Mucosa of descending colon (tissue), 3 donors: ENCODE measurements at regions not wholly inside any gene's neighbourhood (a gene's known extent, or its start where the extent isn't known, plus 50 kb on each side); places are given as distances from the start of the nearest gene placed in this dataset.
"Not testable (repeated sequence)": the region's sequence is repeated elsewhere in the genome, so short reads cannot be mapped to it uniquely, and the experiment has no call there.

Source experiments
- ATAC-seq: fragments of 200-7000 bp; cut with Tn5 transposase; one replicate; pipeline ENCODE4 v1.9.1; 2020; ENCODE audit warnings: mild to moderate bottlenecking, moderate library complexity
- DNase-seq, 3 donors: peaks; one replicate each; pipeline ENCODE4 v3.0.0-alpha.2; 2020
- H3K36me3 ChIP-seq: fragments of 200-600 bp; one replicate; pipeline ENCODE4 v1.8.0; 2021; ENCODE audit warnings: low read depth, mild to moderate bottlenecking
- H3K4me1 ChIP-seq: fragments of 200-600 bp; one replicate; pipeline ENCODE4 v1.8.0; 2021; ENCODE audit warnings: low read depth, mild to moderate bottlenecking
- H3K4me3 ChIP-seq: fragments of 200-600 bp; one replicate; pipeline ENCODE4 v1.8.0; 2021; ENCODE audit warnings: mild to moderate bottlenecking
- H3K9me3 ChIP-seq: fragments of 200-600 bp; one replicate; pipeline ENCODE4 v1.8.0; 2021; ENCODE audit warnings: mild to moderate bottlenecking
- CTCF ChIP-seq: fragments of 200-600 bp; IDR thresholded peaks from one replicate; pipeline ENCODE4 v1.8.0; 2022; ENCODE audit warnings: antibody characterized with exemption, mild to moderate bottlenecking
- intact Hi-C, 2 donors: fragments of 100-400 bp; cut with DNase I in 1 of 2; cut with micrococcal nuclease in 1 of 2; formaldehyde crosslinking; loops; one replicate each; pipeline versions ENCODE4 v1.11.0 to v1.11.1; 2022; cut with DNase I, micrococcal nuclease
- donor health status: DM: no; HTN: no; CAD: no; lungs with moderate emphysema.
- donor health status: DM: no; HTN: no; CAD: no.
- donor health status: DM: no; HTN: yes; CAD: no.

GRCh38 chr5:101244621-101245020 lies 341.5 kb upstream of the ST8SIA4 start:
- no peak for TF ChIP-seq CTCF
- Histone ChIP-seq H3K4me1 (no peaks in the 10 kb centered on the region), H3K9me3 (peaks cover 2% of the 10 kb centered on the region), H3K4me3 (no peak overlapping the region), H3K36me3 (no peaks in the 10 kb centered on the region)
- no peak for DNase-seq
- ATAC-seq, result no peak
- intact Hi-C loops, result no loop called here

GRCh38 chr5:101212942-101213514 lies 309.9 kb upstream of the ST8SIA4 start:
- no peak for ATAC-seq
- no peaks in the 10 kb centered on the region for H3K4me1 ChIP-seq
- no peak for TF ChIP-seq CTCF
- H3K36me3 ChIP-seq, result no peaks in the 10 kb centered on the region
- no peak for DNase-seq
- no peaks in the 10 kb centered on the region for H3K9me3 ChIP-seq
- intact Hi-C loops, result no loop called here
- H3K4me3 ChIP-seq, result no peak overlapping the region

- no peaks in the 10 kb centered on the region for H3K9me3 ChIP-seq
- H3K4me3 ChIP-seq, result no peak overlapping the region
- no peaks in the 10 kb centered on the region for H3K36me3 ChIP-seq
- TF ChIP-seq CTCF, result no peak
- no peaks in the 10 kb centered on the region for H3K4me1 ChIP-seq
- intact Hi-C loops, result no loop called here
- DNase-seq (no peak), ATAC-seq (no peak)
Observed at GRCh38 chr5:101206534-101206933, 303.5 kb upstream of the ST8SIA4 start.

GRCh38 chr5:101205065-101205464 lies 302.0 kb upstream of the ST8SIA4 start:
- ATAC-seq, H3K4me1 ChIP-seq, H3K36me3 ChIP-seq, H3K9me3 ChIP-seq, intact Hi-C loops, DNase-seq, H3K4me3 ChIP-seq: not testable (repeated sequence)

- H3K36me3 ChIP-seq, H3K4me1 ChIP-seq, H3K4me3 ChIP-seq, ATAC-seq, DNase-seq, intact Hi-C loops: not testable (repeated sequence)
- H3K9me3 ChIP-seq, result peaks cover 10% of the 10 kb centered on the region
Observed at GRCh38 chr5:101180365-101180764, 277.3 kb upstream of the ST8SIA4 start.

GRCh38 chr5:101176605-101177004 lies 273.5 kb upstream of the ST8SIA4 start:
- TF ChIP-seq CTCF, result no peak
- no peak for ATAC-seq
- intact Hi-C loops, result no loop called here

GRCh38 chr5:101174981-101175380 lies 271.9 kb upstream of the ST8SIA4 start:
- H3K9me3 ChIP-seq, result peaks cover 10% of the 10 kb centered on the region
- TF ChIP-seq CTCF, result no peak
- no peak for ATAC-seq
- no peaks in the 10 kb centered on the region for H3K4me1 ChIP-seq
- H3K4me3 ChIP-seq, result no peak overlapping the region
- intact Hi-C loops, result no loop called here
- no peak for DNase-seq
- no peaks in the 10 kb centered on the region for H3K36me3 ChIP-seq

More at GRCh38 chr5:101176605-101177004, 273.5 kb upstream of the ST8SIA4 start:
- H3K4me1 ChIP-seq, result no peaks in the 10 kb centered on the region
- no peaks in the 10 kb centered on the region for H3K36me3 ChIP-seq
- no peak overlapping the region for H3K4me3 ChIP-seq
- no peak for DNase-seq
- H3K9me3 ChIP-seq, result peaks cover 10% of the 10 kb centered on the region
